Erythroblast (primary cell): ENCODE measurements at regions not wholly inside any gene's neighbourhood (a gene's known extent, or its start where the extent isn't known, plus 50 kb on each side); places are given as distances from the start of the nearest gene placed in this dataset.
"Not testable (repeated sequence)": the region's sequence is repeated elsewhere in the genome, so short reads cannot be mapped to it uniquely, and the experiment has no call there.

Experiments used
- DNase-seq, 2 experiments: peaks; one replicate each; lab custom pipeline; 2025; lab: John Stamatoyannopoulos, UW
- GATA1 ChIP-seq: IDR thresholded peaks from 2 replicates; pipeline ENCODE4 v1.6.1; 2011; ENCODE audit warnings: low read depth, mild to moderate bottlenecking, control low read depth, low read length, moderate library complexity
- POLR2A ChIP-seq: IDR thresholded peaks from 2 replicates; pipeline ENCODE4 v1.6.1; 2011; ENCODE audit warnings: mild to moderate bottlenecking, low read length

DNA sequence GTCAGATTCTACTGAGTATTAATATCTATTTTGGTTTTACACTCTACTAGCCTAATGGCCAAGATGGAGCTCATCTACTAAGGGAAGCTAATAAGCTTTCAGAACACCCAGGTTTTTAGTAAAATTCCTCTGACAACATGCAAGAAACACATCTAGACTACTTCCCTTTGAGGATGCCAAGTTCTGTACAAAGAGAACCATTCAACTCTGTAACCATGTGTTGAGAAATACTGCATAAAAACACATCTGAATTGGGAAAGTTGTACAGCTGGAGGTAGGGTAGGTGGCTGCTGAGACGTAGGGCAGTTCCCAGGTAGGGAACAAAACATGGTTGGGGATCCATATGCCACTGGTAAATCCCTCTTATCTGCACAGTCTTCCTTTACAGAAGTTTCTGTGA lies 66.2 kb downstream of the SC5D start:
- TF ChIP-seq GATA1, result no peak
- no peak for TF ChIP-seq POLR2A
- no peak for DNase-seq

DNA sequence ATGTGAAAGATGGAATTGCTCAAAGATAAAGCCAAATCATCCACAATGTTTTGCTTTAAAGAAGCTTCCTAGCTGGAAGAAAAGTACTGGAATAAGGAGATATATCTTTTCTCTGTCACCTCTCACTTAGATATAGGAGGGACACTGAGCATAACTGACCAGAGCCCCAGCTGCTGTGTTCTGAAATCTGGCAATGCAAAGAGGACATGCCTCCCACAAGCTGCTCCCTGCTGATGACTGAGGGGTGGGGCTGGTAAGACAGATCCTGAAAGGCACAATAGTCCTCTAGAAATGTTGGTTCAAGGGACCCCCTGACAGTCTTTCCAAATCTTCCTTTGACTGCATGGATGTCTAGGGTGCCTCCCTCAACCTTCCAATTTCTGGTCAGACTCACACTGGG lies 67.0 kb downstream of the SC5D start:
- TF ChIP-seq GATA1 (no peak), POLR2A (no peak)
- no peak for DNase-seq

DNA sequence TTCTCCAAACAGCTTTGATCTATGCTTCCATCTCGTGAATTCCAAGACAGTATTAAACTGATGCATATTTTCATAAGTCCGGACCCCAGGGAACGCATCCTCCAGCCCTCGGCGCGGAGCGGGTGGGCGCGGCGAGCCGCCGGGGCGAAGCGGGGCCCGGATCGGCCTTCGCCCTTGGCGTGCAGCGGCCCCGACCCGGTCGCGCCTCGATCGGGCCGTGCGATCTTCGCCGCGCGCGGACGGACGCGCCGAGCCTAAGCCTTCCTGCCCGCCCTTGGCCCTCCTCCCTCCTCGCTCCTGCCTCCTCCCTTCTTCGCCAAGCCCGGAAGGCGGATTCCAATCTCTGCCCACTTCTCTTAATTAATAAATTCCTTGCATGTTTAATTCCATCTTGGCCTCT lies 70.4 kb downstream of the SC5D start:
- not testable (repeated sequence) for DNase-seq

DNA sequence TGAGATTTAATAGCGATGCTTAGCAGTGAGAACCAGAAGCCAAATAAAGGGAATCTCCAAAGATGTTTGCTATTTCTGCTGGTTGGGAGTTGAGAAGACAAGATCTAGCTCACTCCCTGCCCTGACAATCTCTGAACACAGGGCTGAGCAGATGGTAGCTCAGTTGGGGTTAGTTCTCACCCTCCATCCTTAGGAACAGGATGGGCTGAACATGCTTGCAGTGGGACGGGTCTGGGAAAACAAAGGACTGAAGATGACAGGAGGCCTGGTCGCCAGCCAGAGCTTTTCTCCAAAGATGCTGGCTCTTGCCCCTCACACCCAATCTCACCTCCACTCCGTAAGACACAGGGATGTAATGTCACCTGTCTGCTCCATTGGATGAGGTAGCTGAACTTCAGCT lies 72.7 kb downstream of the SC5D start:
- TF ChIP-seq POLR2A, result no peak
- no peak for TF ChIP-seq GATA1
- DNase-seq, result no peak

DNA sequence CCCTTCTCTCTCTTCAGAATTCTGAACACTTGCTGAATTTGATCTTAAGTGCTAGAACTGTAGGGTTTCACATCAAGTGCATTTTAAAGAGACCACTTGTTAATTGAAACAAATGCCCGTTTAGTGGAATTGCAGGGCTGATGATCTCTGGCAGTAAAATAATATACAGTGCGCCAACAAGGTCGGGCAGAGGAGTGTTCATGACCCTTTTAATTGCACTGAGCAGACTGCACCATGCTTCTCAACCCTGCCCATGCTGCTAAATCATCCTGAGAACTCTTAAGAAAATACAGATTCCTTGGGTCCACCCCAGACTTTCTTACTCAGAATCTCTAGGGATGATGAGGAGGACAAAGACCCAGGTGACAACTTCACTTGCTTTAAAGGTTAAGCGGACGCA lies 73.5 kb downstream of the SC5D start:
- DNase-seq, result no peak
- TF ChIP-seq POLR2A (no peak), GATA1 (no peak)

DNA sequence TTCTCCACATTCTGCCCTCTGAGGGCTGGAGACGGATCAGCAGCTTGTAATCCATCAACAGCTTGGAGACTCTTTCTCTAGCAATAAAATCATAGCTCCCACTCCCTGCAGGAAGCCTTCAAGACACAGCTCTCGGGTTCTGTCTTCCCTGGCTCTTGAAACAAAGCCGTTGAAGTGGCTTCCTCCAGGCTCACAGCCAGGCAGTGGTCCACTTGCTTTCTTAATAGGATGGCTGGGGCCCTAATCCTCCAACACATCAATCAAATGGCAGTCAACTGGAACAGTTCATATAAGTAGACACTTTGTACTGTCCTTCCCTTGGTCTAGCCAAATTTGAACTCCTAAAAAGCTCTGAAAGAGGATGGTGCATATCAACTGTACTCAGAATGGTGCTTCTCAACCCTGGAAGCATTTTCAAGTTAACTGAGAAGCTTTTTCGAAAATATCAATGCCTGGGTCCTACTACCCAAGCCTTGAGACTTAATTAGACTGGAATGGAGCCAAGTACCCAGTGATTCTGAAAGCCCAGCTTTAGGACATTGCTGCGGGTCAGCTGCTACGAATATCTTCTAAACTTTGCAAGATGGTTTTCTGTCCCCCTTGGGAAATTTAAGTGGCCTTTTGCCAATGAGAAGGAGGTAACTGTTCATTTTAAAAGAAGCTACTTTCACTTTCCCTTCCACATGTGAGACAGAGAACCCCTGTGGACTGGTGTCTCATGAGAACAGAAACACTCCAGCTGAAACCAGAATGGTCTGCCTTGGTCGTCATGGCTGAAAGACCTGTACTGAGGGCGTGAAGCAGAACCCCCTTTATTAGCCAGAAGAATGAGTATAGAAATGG lies 74.7 kb downstream of the SC5D start:
- TF ChIP-seq POLR2A (no peak), GATA1 (no peak)
- DNase-seq, result no peak

DNA sequence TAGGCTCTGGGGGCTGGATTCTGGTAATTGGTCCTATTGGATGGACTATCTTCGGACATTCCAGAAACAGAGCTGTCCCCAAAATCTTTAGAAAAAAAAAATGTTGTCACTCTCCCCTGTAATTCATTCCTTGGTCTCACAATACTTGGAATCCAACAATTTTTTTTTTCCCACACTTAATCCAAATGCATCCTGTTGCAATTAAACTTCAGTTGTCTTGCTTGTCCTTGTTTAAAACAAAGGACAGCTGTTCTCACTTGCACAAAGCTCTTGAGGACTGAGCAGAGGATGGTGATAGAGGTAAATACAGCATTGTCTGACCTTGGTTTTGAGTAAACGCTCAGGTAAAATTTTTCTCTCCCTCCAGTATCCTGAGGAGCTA lies 75.3 kb downstream of the SC5D start:
- no peak for DNase-seq
- no peak for TF ChIP-seq POLR2A
- TF ChIP-seq GATA1, result no peak

DNA sequence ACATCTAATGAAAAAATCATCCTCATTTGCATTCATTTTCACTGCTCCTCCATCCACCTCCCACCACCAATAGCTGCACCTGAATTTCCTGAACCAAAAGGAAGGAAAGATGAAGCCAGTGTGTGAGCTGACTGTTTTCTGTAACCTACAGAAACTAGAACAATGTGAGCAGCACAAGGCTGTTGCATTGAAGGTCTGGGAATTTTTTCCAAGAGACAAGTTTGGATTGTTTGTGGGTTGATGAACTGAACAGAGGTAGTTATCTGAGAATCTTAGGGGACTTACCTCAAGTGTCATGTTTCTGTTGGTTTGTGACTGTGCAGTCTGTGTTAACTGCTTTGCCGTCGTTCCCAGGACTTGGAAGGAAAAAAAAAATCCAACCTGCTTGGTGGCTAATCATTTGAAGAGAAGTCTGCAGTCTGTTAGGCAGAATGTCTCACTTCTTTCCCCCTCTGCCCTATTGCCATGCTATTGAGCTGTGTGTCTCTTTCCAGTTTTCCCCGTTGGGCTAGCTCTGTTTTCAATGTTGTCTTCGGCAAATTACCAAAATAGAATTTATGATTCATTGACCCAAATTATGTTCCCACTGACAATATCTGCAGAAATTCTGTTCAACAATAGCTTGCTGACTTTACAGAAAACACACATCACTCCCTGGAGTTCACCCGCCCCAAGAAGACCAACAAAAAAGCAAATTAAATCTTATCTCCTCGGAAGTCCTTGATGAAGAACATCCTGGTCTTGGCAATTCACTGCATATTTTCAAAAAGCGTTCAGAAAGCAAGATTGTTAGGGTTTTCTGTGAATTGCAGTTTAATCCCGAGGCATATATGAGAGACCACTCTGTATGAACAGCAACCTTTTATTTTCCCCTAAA lies 76.0 kb downstream of the SC5D start:
- no peak for DNase-seq
- no peak for TF ChIP-seq POLR2A
- no peak for TF ChIP-seq GATA1

DNA sequence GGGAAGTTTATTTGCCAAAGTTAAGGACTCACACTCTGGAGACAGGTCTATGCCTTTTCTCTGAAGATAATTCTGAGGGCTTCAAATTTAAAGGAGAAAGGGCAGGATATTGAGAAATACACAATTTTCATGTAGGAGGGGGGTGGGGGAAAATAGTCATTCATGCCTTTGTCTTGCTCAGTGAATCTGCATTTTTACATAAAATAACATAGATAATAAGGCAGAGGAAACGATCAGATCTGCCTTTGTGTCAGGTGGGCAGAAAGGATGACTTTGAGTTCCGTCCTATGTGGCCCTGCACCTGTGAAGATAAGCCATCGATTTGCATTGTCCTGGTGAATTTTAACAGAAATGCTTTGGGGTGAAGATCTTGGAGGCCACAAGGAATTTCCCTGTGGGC lies 76.8 kb downstream of the SC5D start:
- no peak for DNase-seq
- TF ChIP-seq POLR2A, result no peak
- no peak for TF ChIP-seq GATA1

DNA sequence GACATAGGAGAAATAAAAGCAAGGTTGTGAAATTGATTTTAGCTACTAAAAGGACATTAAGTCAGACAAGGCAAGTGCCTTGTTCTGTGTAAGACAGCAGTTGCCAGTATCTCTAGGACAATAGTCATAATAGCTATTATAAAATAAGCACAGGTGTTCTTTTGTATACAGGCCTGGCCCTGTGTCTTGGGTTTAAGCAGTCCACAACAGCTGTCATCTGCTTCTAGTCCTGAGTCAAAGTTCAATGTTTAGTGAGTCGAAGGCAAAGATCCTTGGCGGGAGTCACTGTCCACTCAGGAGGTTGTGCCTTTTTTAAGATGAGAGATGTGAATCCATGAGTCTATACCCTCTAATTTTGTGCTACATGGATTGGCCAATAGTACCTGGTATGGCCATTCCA lies 79.5 kb downstream of the SC5D start:
- TF ChIP-seq GATA1 (no peak), POLR2A (no peak)
- DNase-seq, result no peak

DNA sequence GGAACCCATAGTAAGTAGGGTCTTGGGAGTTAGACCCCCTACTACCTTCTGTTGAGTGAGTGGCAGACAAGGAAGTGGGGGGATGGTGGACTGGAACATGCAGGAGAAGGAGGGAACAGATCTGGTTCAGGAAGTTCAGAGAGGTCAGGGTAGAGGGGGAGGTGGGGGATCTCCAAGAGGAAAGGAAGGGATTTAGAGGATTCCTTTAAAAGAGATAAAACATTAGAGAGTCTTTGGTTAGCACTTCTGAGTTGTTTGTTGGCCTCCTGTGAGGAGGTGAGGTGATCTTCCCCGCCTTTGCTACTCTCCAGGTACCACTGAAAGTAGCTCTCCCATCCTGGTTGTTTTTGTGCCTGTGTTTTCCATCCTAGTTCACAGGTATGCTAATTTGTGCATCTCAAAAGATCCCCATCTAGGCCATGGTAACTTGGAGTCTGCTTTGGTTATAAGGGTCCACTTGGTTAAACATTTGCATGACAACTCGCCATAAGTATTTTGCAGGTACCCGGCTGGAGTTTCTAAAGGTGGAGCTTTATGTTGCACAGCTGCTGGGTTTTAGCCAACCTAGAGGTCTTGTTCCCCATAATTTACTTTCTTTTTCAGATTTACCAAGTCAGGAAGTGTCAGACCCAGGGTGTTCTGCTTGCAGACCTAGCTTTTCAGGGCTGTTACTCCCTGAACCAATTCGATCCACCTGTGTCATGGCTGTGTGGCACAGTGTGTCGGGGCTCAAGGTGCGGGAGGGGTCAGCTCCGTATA lies 79.3 kb upstream of the SORL1 start:
- TF ChIP-seq GATA1 (no peak), POLR2A (no peak)
- DNase-seq, result no peak

DNA sequence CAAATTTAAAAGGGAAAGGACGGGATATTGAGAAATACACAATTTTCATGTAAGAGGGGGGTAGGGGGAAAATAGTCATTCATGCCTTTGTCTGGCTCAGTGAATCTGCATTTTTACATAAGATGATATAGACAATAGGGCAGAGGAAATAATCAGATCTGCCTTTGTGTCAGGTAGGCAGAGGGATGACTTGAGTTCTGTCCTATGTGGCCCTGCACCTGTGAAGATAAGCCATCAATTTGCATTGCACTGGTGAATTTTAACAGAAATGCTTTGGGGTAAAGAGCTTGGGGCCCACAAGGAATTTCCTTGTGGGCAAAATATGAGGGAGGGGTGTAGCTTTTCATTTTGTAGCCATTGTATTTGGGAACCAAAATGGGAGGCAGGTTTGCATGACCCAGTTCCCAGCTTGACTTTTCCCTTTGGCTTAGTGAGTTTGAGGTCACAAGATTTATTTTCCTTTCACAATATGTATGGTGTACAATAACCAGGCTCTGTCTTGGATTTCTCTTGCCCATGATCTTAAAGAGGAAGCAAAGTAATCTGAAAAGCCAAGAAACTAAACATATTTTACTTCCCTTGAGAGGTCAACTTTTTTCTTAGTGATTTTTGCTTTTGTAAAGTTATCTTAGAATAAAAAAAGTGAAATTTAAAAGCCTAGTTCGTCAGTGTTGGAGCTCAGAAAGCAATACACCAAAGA lies 77.7 kb upstream of the SORL1 start:
- DNase-seq, result no peak
- TF ChIP-seq POLR2A (no peak), GATA1 (no peak)

DNA sequence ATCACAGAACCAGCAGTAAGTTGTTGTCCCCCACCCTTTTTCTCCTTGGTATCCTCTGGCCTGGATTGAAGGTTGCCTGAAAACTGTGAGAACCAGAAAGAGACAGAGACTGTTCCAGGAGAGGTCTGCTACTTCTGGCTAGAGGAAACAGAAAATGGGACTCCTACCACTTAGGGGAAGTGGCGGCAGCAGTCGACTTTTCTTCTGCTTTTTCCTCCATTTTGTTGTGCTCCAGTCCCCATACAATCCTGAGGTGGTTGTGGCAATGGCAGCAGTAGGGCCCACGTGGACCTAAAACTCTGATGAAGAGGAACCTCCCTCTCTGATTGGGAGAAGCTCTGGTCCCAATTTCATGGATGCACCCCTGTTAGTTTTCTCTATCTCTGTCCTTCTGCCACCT lies 76.0 kb upstream of the SORL1 start:
- TF ChIP-seq POLR2A, result no peak
- TF ChIP-seq GATA1, result no peak
- no peak for DNase-seq

DNA sequence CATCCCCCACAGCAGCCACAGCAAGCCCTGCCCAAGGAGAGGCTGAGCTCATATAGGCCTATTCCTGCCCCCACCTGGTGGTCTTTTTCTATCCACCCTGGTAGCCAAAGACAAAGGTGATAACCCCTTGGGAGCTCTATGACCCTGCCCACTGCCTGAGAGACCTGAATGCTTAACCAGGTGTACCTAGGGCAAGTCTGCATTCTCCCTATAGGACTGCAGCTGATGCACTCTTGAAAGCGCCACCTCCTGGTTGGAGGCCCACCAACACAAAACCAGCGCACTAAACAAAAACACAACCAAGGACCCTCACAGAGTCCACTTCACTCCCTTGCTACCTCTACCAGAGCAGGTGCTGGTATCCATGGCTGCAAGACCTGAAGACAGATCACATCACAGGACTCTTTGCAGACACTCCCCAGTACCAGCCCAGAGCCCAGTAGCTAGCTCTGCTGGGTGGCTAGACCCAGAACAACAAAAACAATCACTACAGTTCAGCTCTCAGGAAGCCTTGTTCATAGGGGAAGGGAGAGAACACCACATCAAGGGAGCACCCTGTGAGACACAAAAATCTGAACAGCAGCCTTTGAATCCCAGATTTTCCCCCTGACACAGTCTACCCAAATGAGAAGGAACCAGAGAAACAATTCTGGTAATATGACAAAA lies 72.8 kb upstream of the SORL1 start:
- DNase-seq, result peak; percentile 2 to 6
